MM.1S (cell line): ENCODE measurements at regions not wholly inside any gene's neighbourhood (a gene's known extent, or its start where the extent isn't known, plus 50 kb on each side); places are given as distances from the start of the nearest gene placed in this dataset.

Experiments
- CTCF ChIP-seq: fragments of 300-600 bp; sonication (generic); IDR thresholded peaks from 2 replicates; pipeline ENCODE4 v1.5.1; 2016; ENCODE audit warnings: antibody characterized with exemption, low read length, mixed read lengths
- EZH2 ChIP-seq: fragments of 300-600 bp; sonication (generic); optimal IDR thresholded peaks from 2 replicates; pipeline ENCODE3; 2017; ENCODE audit warnings: low read depth, mild to moderate bottlenecking, antibody characterized with exemption, low read length, mixed read lengths
- EZH2phosphoT487 ChIP-seq: fragments of 300-600 bp; sonication (generic); IDR thresholded peaks from 2 replicates; pipeline ENCODE4 v1.6.1; 2018; ENCODE audit warnings: antibody characterized with exemption, low read length

GRCh38 chr2:221649051-221649775, 77.1 kb upstream of the EPHA4 start:
- TF ChIP-seq CTCF (no peak), EZH2 (no peak), EZH2phosphoT487 (no peak)
